ENCODE measurements at regions not wholly inside any gene's neighbourhood (a gene's known extent, or its start where the extent isn't known, plus 50 kb on each side); places are given as distances from the start of the nearest gene placed in this dataset.

- TF ChIP-seq, protein P1, sequence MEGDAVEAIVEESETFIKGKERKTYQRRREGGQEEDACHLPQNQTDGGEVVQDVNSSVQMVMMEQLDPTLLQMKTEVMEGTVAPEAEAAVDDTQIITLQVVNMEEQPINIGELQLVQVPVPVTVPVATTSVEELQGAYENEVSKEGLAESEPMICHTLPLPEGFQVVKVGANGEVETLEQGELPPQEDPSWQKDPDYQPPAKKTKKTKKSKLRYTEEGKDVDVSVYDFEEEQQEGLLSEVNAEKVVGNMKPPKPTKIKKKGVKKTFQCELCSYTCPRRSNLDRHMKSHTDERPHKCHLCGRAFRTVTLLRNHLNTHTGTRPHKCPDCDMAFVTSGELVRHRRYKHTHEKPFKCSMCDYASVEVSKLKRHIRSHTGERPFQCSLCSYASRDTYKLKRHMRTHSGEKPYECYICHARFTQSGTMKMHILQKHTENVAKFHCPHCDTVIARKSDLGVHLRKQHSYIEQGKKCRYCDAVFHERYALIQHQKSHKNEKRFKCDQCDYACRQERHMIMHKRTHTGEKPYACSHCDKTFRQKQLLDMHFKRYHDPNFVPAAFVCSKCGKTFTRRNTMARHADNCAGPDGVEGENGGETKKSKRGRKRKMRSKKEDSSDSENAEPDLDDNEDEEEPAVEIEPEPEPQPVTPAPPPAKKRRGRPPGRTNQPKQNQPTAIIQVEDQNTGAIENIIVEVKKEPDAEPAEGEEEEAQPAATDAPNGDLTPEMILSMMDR (IDR thresholded peaks at IDR 0.05 in 4 of 5, conservative IDR thresholded peaks at IDR 0.05 in 1 of 5) = no peak
- TF ChIP-seq POLR2A (IDR thresholded peaks at IDR 0.05) = no peak
- no peak overlapping the region for H3K27ac ChIP-seq
- ATAC-seq = no peak
- intact Hi-C loops (cut with DNase I; ENCODE audit: low total_unique reads) = no loop called here
- H3K4me3 ChIP-seq = no peak overlapping the region
- no peaks in the 10 kb centered on the region for H3K9me3 ChIP-seq
- H3K36me3 ChIP-seq = no peaks in the 10 kb centered on the region
- DNase-seq = no peak
- peaks cover 10 to 11% of the 10 kb centered on the region in 2 donors for H3K4me1 ChIP-seq
- no peaks in the 10 kb centered on the region for H3K27me3 ChIP-seq
- in situ Hi-C loops (cut with MboI; ENCODE audit: low sequenced_read_pairs in 4 of 4) = no loop called here
These were observed 460.3 kb downstream of the QKI start for GRCh38 chr6:163874784-163875183.

DNA sequence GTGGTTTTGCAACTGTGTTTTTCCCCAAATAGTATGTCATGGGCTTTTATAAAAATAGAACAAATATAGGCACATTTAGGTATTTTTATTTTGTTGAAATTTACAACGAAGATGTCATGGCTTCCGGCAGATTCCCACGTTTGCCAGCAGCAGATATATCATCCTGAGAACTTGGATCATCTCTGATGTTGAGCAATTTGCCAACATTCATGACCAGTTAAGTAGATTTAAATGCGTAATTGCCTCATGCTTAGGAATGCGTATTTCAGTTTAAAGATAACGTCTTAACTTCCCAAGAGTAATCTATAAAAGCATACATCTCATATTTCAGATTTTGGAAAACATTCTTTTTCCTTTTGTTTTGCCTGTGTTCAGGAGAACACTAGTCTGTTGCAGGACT, 457.8 kb downstream of the QKI start:
- ATAC-seq (no peak), DNase-seq (no peak)
- Histone ChIP-seq H3K36me3 (no peaks in the 10 kb centered on the region), H3K27ac (no peak overlapping the region), H3K9me3 (no peaks in the 10 kb centered on the region), H3K4me3 (no peak overlapping the region), H3K27me3 (no peaks in the 10 kb centered on the region), H3K4me1 (peaks cover 0 to 5% of the 10 kb centered on the region in 2 donors)
- intact Hi-C loops (cut with DNase I; ENCODE audit: low total_unique reads) = no loop called here
- no peak for TF ChIP-seq POLR2A (IDR thresholded peaks at IDR 0.05)
- TF ChIP-seq, protein P1 (IDR thresholded peaks at IDR 0.05 in 4 of 5, conservative IDR thresholded peaks at IDR 0.05 in 1 of 5) = no peak
- in situ Hi-C loops (cut with MboI; ENCODE audit: low sequenced_read_pairs in 4 of 4) = no loop called here

DNA sequence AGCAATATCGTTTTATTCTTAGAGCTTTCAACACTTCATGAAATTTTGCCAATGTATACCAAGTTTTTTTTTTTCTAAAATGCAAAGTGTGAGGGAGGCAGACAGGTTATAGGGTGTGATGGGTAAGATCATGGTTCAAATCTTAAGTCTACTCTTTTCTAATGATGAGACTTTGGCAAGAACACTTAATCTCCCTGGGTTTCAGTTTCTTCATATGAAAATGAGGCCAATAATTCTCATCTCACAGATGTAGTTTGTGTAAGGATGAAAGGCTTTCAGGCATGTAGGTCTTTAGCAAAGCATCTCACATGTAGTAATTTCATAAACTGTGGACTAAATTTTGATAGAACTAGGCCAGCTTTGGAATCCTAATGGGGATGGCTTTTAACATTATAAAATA, 457.1 kb downstream of the QKI start:
- no peak overlapping the region for H3K4me3 ChIP-seq
- no peak for TF ChIP-seq POLR2A (IDR thresholded peaks at IDR 0.05)
- TF ChIP-seq, protein P1 (IDR thresholded peaks at IDR 0.05 in 4 of 5, conservative IDR thresholded peaks at IDR 0.05 in 1 of 5) = no peak
- DNase-seq (no peak), ATAC-seq (no peak)
- no peaks in the 10 kb centered on the region for H3K9me3 ChIP-seq
- intact Hi-C loops (cut with DNase I; ENCODE audit: low total_unique reads) = no loop called here
- no peaks in the 10 kb centered on the region for H3K36me3 ChIP-seq
- H3K27me3 ChIP-seq = no peaks in the 10 kb centered on the region
- H3K27ac ChIP-seq = no peak overlapping the region
- in situ Hi-C loops (cut with MboI; ENCODE audit: low sequenced_read_pairs in 4 of 4) = no loop called here
- H3K4me1 ChIP-seq = peaks cover 0 to 5% of the 10 kb centered on the region in 2 donors

DNA sequence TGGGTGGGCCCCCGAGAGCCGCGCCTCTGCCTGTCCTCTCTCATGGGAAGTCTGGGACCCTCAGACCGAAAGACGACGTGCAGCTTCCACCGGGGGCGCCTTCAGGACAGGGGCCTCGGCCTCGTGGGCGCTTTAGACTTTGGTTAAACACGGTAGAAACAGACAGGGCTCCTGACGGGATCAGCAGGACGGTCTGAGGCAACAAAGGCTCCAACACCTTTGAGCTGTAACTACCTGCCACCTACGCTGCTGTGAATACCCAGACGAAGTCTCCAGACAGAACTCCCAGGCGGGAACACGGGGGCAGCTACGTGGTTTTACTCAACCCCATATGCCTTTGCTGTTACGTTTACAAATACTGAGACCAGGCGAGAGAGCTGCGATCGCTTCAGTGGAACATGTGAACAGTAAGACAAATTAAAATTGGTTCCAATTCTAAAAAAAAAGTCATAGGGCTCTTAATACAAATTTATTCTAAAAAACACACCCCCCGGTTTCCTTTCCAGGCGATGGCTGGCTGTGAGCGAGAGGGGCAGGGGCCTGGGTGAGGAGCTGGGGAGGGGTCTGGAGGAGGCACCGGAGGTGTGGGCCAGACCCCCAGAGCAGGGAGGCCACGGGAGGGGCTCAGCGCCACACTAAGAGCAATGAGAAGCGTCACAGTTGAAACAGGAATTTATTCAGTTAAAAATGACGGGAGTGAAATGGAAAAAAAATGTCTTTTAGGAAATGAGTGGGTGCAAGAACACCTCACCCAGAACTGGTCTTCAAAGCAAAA, 453.2 kb downstream of the QKI start:
- Histone ChIP-seq H3K27me3 (no peaks in the 10 kb centered on the region), H3K4me3 (no peak overlapping the region), H3K36me3 (no peaks in the 10 kb centered on the region), H3K4me1 (peaks cover 0 to 5% of the 10 kb centered on the region in 2 donors), H3K9me3 (no peaks in the 10 kb centered on the region), H3K27ac (no peak overlapping the region)
- intact Hi-C loops (cut with DNase I; ENCODE audit: low total_unique reads) (no loop called here), in situ Hi-C loops (cut with MboI; ENCODE audit: low sequenced_read_pairs in 4 of 4) (no loop called here)
- TF ChIP-seq, protein P1 (IDR thresholded peaks at IDR 0.05 in 4 of 5, conservative IDR thresholded peaks at IDR 0.05 in 1 of 5) = no peak
- TF ChIP-seq POLR2A (IDR thresholded peaks at IDR 0.05) = no peak
- DNase-seq (no peak), ATAC-seq (no peak)

DNA sequence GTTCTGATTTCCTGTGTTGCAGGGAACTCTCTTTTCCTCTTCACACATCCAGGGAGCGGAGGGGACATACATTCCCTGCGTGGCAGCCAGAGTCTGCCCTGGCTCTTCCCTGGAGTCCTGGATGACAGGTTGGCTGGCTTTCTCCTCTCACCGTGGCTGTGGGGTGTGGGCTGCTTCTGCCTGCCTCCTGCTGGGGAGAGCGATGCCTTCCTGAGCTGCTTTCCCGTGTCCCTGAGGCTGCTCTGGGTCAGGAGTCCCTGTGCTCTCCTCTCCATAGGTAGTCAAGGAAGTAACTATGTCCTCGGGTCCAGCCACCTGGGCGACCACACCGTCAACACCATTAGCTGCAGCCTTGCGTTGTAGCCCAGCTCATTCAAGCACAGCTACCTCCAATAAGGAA, 451.7 kb downstream of the QKI start:
- DNase-seq = no peak
- no peaks in the 10 kb centered on the region for H3K4me1 ChIP-seq
- no peak overlapping the region for H3K4me3 ChIP-seq
- intact Hi-C loops (cut with DNase I; ENCODE audit: low total_unique reads) (no loop called here), in situ Hi-C loops (cut with MboI; ENCODE audit: low sequenced_read_pairs in 4 of 4) (no loop called here)
- H3K36me3 ChIP-seq = no peaks in the 10 kb centered on the region
- no peaks in the 10 kb centered on the region for H3K9me3 ChIP-seq
- no peaks in the 10 kb centered on the region for H3K27me3 ChIP-seq
- ATAC-seq = no peak
- H3K27ac ChIP-seq = no peak overlapping the region
- TF ChIP-seq, protein P1 (IDR thresholded peaks at IDR 0.05 in 4 of 5, conservative IDR thresholded peaks at IDR 0.05 in 1 of 5) = no peak
- TF ChIP-seq POLR2A (IDR thresholded peaks at IDR 0.05) = no peak

Measured in gastrocnemius medialis (tissue), 4 donors.